RWPE2 (cell line): ENCODE measurements at regions not wholly inside any gene's neighbourhood (a gene's known extent, or its start where the extent isn't known, plus 50 kb on each side); places are given as distances from the start of the nearest gene placed in this dataset.

ENCODE experiments used
- ATAC-seq: fragments of 200-7000 bp; cut with Tn5 transposase; 3 replicates; pipeline ENCODE4 v1.9.1; 2021; ENCODE audit warnings: low read depth
- DNase-seq: peaks from one replicate; pipeline ENCODE4 v3.0.0-alpha.2; 2020; ENCODE audit warnings: low spot score
- H3K27ac ChIP-seq: fragments of 450-650 bp; 2 replicates; pipeline ENCODE4 v1.5.1; 2017; ENCODE audit warnings: mild to moderate bottlenecking; ENCODE audit not compliant: poor library complexity, severe bottlenecking
- H3K27me3 ChIP-seq: fragments of 250-450 bp; sonication (Bioruptor Pico); 2 replicates; pipeline ENCODE4 v1.5.1; 2021; ENCODE audit warnings: mild to moderate bottlenecking, moderate library complexity; ENCODE audit not compliant: insufficient read depth, poor library complexity, severe bottlenecking
- H3K36me3 ChIP-seq: fragments of 250-450 bp; sonication (Bioruptor Pico); 2 replicates; pipeline ENCODE4 v1.5.1; 2020; ENCODE audit warnings: low read depth, mild to moderate bottlenecking, moderate library complexity
- H3K4me1 ChIP-seq: fragments of 250-450 bp; sonication (Bioruptor Pico); 2 replicates; pipeline ENCODE4 v1.5.1; 2021; ENCODE audit warnings: mild to moderate bottlenecking, moderate library complexity; ENCODE audit not compliant: insufficient read depth, poor library complexity, severe bottlenecking
- H3K4me3 ChIP-seq: fragments of 250-450 bp; sonication (Bioruptor Pico); 2 replicates; pipeline ENCODE4 v1.5.1; 2021; ENCODE audit warnings: mild to moderate bottlenecking, moderate library complexity; ENCODE audit not compliant: severe bottlenecking
- H3K9me3 ChIP-seq: fragments of 250-450 bp; sonication (Bioruptor Pico); 2 replicates; pipeline ENCODE4 v1.5.1; 2021; ENCODE audit warnings: mild to moderate bottlenecking, moderate library complexity; ENCODE audit not compliant: severe bottlenecking
- TF ChIP-seq, protein P1 (sequence below): fragments of 450-650 bp; IDR thresholded peaks from one replicate; pipeline ENCODE4 v1.5.1; 2017; ENCODE audit warnings: mild to moderate bottlenecking, moderate library complexity; ENCODE audit not compliant: poor library complexity, severe bottlenecking

DNA sequence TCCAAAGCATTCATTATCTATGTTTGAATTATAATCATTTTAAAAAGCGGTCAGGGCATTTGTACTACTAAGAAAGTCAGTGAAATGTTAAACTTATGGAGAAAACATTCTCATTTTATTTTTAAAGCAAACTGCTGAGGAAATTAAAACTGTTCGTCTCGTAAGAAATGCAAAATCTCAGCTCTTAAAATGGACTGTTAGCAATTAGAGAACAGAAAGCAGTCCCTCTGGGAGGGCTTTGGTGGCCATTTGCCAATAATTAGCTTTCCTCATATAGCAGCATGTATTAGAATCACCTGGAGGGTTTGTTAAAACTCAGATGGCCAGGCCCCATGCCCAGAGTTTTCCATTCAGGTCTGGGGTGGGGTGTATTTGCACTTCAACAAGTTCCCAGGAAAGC is 120.7 kb upstream of the RASEF start:
- TF ChIP-seq, protein P1, sequence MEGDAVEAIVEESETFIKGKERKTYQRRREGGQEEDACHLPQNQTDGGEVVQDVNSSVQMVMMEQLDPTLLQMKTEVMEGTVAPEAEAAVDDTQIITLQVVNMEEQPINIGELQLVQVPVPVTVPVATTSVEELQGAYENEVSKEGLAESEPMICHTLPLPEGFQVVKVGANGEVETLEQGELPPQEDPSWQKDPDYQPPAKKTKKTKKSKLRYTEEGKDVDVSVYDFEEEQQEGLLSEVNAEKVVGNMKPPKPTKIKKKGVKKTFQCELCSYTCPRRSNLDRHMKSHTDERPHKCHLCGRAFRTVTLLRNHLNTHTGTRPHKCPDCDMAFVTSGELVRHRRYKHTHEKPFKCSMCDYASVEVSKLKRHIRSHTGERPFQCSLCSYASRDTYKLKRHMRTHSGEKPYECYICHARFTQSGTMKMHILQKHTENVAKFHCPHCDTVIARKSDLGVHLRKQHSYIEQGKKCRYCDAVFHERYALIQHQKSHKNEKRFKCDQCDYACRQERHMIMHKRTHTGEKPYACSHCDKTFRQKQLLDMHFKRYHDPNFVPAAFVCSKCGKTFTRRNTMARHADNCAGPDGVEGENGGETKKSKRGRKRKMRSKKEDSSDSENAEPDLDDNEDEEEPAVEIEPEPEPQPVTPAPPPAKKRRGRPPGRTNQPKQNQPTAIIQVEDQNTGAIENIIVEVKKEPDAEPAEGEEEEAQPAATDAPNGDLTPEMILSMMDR: no peak
- Histone ChIP-seq H3K9me3 (no peaks in the 10 kb centered on the region), H3K27ac (no peak overlapping the region), H3K4me1 (no peaks in the 10 kb centered on the region), H3K27me3 (peaks cover 3% of the 10 kb centered on the region), H3K4me3 (no peak overlapping the region), H3K36me3 (no peaks in the 10 kb centered on the region)
- ATAC-seq (no peak), DNase-seq (no peak)

DNA sequence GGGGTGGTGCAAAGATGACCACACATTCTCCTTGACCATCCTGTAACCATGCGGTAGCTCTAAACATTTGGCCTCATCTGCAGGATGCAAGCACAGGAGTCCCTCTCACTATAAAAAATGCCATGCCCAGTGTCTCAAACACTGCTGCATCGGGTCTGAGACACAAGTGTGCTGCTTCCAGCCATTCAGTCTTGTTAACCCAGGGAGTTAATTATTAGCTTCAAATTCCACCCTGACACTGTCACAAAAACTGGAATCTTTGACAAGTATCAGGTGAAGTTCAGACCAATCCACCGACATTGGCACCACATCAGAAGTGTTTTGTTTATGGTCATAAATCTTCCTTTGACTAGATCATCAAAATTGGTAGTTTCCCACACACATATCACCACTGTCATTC is 119.1 kb upstream of the RASEF start:
- no peaks in the 10 kb centered on the region for H3K36me3 ChIP-seq
- peaks cover 3% of the 10 kb centered on the region for H3K27me3 ChIP-seq
- H3K4me3 ChIP-seq: no peak overlapping the region
- DNase-seq (no peak), ATAC-seq (no peak)
- no peak overlapping the region for H3K27ac ChIP-seq
- TF ChIP-seq, protein P1: no peak
- H3K9me3 ChIP-seq: no peaks in the 10 kb centered on the region
- no peaks in the 10 kb centered on the region for H3K4me1 ChIP-seq

DNA sequence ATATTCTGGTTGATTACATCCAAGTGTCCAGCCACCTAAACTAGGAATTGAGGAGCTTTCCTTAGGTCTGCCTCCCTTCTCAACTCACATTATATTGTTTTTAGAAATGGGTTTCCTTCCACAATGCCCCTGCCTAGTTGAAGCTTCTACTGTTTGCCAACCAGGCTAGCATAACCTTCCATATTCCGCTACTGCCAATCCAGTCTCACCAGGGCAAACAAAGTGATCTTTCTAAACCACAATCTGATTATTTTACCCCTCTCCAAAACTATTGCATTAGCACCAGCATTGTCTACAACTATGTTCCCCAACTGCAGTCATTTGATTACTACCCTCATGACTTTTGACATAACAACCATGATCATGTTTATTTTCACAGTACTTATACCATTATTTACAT is 115.8 kb upstream of the RASEF start:
- Histone ChIP-seq H3K4me1 (no peaks in the 10 kb centered on the region), H3K4me3 (no peak overlapping the region), H3K9me3 (no peaks in the 10 kb centered on the region), H3K27ac (no peak overlapping the region), H3K27me3 (peaks cover 3% of the 10 kb centered on the region), H3K36me3 (no peaks in the 10 kb centered on the region)
- TF ChIP-seq, protein P1: no peak
- DNase-seq (no peak), ATAC-seq (no peak)

DNA sequence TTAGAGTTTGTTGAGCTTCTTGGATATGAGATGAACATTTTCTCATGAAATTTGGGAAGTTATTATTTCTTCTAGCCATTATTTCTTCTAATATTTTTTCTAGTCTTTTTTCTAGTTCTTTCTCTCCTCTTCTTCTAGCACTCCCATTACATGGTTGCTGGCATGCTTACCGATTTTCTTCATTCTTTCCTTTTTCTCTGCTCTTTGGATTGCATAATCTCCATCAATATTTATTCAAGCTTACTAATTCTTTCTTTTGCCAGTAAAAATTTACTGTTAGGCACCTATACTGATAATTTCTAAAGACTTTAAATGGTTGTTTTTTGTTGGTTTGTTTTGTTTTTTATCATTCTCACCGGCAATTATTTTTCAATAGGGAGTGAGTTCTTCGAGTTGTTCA is 114.8 kb upstream of the RASEF start:
- H3K4me3 ChIP-seq: no peak overlapping the region
- H3K36me3 ChIP-seq: no peaks in the 10 kb centered on the region
- no peak for ATAC-seq
- H3K27ac ChIP-seq: no peak overlapping the region
- H3K27me3 ChIP-seq: peaks cover 3% of the 10 kb centered on the region
- TF ChIP-seq, protein P1: no peak
- H3K4me1 ChIP-seq: no peaks in the 10 kb centered on the region
- no peak for DNase-seq
- H3K9me3 ChIP-seq: no peaks in the 10 kb centered on the region

DNA sequence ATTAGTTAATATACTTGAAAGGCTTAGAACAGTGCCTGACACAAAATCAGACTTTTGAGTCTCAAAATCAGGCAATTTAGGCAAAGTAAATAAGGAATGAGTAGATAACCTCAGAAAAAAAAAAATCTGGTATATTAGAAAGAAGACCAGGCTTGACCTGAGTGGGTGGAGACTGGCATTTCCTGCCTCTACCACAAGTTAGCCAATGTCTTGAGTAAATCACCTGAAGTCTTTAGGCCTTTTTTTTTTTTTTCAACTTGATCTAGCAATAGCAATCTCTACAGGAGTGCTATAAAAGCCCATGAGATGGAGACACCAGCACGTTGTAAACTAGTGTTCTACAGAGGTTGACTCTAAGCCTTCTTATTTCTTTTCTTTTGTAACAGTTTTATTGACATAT is 104.2 kb upstream of the RASEF start:
- H3K36me3 ChIP-seq: no peaks in the 10 kb centered on the region
- DNase-seq (no peak), ATAC-seq (peak; percentile 86)
- peak overlapping the region; percentile 61 for H3K27ac ChIP-seq
- peaks cover 11% of the 10 kb centered on the region for H3K4me1 ChIP-seq
- H3K9me3 ChIP-seq: no peaks in the 10 kb centered on the region
- H3K27me3 ChIP-seq: no peaks in the 10 kb centered on the region
- TF ChIP-seq, protein P1: peak; percentile 54
- no peak overlapping the region for H3K4me3 ChIP-seq
